Stimulated activated memory B cell treated with anti-CD40 and anti-IgM and Interleukin-4, amounts not matched to agents 10 μg/mL and 1 μg/mL and 100 μg/mL, for 72 hours (primary cell): ENCODE measurements at regions not wholly inside any gene's neighbourhood (a gene's known extent, or its start where the extent isn't known, plus 50 kb on each side); places are given as distances from the start of the nearest gene placed in this dataset.
"Not testable (repeated sequence)": the region's sequence is repeated elsewhere in the genome, so short reads cannot be mapped to it uniquely, and the experiment has no call there.

Experiments
- ATAC-seq: fragments of 150-1000 bp; cut with Tn5 transposase; 2 replicates; pipeline ENCODE4 v1.10.0; 2021
- H3K27ac Mint-ChIP-seq: one replicate; pipeline ENCODE4 v1.8.0; 2022; ENCODE audit warnings: mild to moderate bottlenecking, mixed read lengths
- H3K27me3 Mint-ChIP-seq: one replicate; pipeline ENCODE4 v1.8.0; 2022; ENCODE audit warnings: mixed read lengths
- H3K36me3 Mint-ChIP-seq: one replicate; pipeline ENCODE4 v1.8.0; 2022; ENCODE audit warnings: mixed read lengths
- H3K4me1 Mint-ChIP-seq: one replicate; pipeline ENCODE4 v1.8.0; 2022; ENCODE audit warnings: mixed read lengths
- H3K4me3 Mint-ChIP-seq: one replicate; pipeline ENCODE4 v1.8.0; 2022; ENCODE audit warnings: mild to moderate bottlenecking, moderate library complexity, mixed read lengths
- H3K9me3 Mint-ChIP-seq: one replicate; pipeline ENCODE4 v1.8.0; 2022; ENCODE audit warnings: mixed read lengths

DNA sequence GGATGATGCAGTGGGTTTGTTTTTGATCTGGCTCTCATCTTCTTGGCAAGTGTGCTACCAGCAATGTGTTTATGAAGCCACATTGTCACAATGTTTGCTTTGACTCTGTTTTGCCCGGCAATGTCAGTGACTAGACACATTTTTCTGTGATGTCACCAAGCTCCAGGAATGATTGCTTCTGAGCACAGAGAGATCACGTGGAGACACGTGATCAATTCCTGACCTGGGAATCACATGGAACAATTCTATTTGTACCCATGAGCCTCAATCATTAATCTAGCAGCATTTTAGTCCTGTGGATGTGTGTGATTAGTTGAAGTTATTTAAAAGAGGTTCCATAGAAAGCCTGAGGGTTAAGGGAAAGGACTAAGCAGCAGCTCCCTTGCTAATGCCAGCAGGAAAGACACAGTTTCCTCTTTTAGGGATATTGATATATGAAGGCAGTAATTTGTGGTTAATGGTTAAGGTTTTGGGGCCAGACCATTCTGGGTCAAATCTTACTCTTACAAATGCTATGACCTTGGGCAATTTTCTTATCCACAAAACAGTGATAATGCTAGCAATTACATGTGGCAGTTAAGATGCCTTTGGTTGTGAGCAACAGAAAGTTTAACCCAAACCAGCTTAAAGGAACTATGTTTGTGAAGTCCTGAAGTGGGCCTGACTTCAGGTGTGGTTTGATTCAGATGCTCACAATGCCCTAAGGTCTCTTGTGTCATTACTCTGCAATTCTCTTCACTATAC is 59.0 kb downstream of the FASLG start:
- Mint-ChIP-seq H3K27ac (no peak overlapping the region), H3K27me3 (no peaks in the 10 kb centered on the region), H3K4me1 (peaks cover 13% of the 10 kb centered on the region), H3K36me3 (no peaks in the 10 kb centered on the region), H3K4me3 (no peak overlapping the region), H3K9me3 (no peaks in the 10 kb centered on the region)
- no peak for ATAC-seq

DNA sequence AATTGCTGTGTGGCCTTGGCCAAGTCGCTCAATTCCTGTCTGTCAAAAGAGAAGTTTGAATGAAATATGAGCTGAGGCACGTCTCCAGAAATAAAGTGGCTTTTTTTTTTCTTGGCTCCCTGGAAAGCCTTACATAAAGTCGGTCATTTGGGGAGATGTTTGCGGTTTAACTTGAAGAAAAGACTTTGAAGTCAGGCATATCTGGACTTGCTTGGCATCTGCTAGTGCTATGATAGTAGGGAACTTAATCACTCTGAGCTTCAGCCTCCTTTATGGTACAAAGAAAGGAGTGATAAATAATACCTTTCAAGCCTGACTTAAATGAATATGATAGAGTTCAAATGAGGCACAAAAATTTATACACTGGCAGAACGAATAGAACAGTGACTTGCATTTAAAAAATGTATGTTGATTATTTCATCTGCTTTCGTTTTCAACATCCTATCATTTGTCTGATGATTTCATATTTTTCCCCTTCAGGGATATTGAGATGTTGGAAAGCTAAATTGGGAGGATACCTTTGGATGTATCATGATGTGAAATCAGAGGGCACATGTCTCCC is 60.2 kb downstream of the FASLG start:
- no peaks in the 10 kb centered on the region for H3K36me3 Mint-ChIP-seq
- no peak overlapping the region for H3K4me3 Mint-ChIP-seq

DNA sequence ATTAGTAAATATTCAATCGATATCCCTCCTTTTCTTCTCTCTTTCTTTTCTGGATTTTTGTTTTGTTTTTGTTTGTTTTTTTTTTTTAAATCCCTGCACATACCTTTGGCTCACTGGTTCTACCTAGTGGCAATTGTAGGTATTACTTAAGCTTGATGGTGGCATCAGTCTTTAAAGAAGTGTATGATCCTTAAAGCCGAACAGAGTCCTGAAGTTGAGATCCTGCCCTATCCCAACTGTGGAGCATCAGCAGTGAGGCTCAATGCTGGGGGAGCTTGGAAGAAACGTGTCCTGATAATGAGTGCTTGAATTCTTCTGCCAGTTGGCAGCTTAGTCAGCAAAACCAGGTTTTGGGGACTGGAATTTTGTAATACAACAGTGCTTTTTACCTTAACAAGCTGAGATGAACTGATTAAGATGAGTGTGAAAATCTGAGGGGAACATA is 60.8 kb downstream of the FASLG start:
- peaks cover 17% of the 10 kb centered on the region for H3K4me1 Mint-ChIP-seq
- ATAC-seq, result no peak

More for the DNA sequence above, 60.2 kb downstream of the FASLG start:
- no peaks in the 10 kb centered on the region for H3K27me3 Mint-ChIP-seq
- ATAC-seq, result no peak
- H3K4me1 Mint-ChIP-seq, result peaks cover 13% of the 10 kb centered on the region
- H3K27ac Mint-ChIP-seq, result no peak overlapping the region
- H3K9me3 Mint-ChIP-seq, result no peaks in the 10 kb centered on the region

DNA sequence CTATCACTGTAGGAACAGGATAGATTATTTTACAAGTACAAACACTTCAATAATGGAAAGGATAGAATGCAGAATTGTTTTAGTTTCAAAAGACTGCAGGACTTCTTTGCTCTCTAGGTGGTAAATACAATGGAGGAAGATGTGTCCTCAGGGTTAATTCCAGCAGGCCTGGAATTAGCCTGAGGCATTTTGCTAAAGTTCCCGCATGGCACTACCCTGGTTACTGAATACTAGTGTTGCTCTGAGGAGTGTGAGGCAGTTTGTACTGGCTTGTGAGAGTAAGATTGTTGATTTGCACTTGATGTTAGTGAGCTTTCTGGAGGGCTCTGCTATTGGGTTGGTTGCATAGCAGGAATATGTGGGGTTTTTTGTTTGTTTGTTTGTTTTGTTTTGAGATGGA is 61.4 kb downstream of the FASLG start:
- Mint-ChIP-seq H3K36me3 (no peaks in the 10 kb centered on the region), H3K9me3 (no peaks in the 10 kb centered on the region), H3K4me3 (no peak overlapping the region), H3K4me1 (peaks cover 23% of the 10 kb centered on the region), H3K27ac (no peak overlapping the region), H3K27me3 (no peaks in the 10 kb centered on the region)
- no peak for ATAC-seq

More for the DNA sequence above, 60.8 kb downstream of the FASLG start:
- H3K27ac Mint-ChIP-seq, result no peak overlapping the region
- no peak overlapping the region for H3K4me3 Mint-ChIP-seq
- H3K36me3 Mint-ChIP-seq, result no peaks in the 10 kb centered on the region
- H3K9me3 Mint-ChIP-seq, result no peaks in the 10 kb centered on the region
- no peaks in the 10 kb centered on the region for H3K27me3 Mint-ChIP-seq

DNA sequence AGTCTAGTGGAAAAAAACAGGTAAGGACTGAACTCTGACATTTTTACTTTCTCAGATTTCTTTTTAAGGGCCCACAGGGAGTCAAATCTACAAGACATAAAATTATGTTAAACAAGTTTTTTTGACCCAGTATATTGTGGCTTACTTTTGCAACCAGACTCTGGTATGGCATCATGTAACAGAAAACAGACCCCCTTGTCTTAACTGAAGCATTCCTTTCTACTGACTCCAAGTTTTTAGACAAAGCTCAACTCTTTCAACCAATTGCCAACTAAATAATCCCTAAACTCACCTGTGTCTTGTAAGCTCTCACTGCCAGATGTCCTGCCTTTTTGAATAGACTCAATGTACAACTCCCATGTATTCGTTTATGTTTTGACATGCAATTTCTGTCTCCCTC is 64.3 kb downstream of the FASLG start:
- no peak overlapping the region for H3K27ac Mint-ChIP-seq
- H3K4me1 Mint-ChIP-seq, result peaks cover 19% of the 10 kb centered on the region
- H3K27me3 Mint-ChIP-seq, result no peaks in the 10 kb centered on the region
- no peaks in the 10 kb centered on the region for H3K36me3 Mint-ChIP-seq
- H3K9me3 Mint-ChIP-seq, result peaks cover 5% of the 10 kb centered on the region
- H3K4me3 Mint-ChIP-seq, result no peak overlapping the region
- no peak for ATAC-seq

DNA sequence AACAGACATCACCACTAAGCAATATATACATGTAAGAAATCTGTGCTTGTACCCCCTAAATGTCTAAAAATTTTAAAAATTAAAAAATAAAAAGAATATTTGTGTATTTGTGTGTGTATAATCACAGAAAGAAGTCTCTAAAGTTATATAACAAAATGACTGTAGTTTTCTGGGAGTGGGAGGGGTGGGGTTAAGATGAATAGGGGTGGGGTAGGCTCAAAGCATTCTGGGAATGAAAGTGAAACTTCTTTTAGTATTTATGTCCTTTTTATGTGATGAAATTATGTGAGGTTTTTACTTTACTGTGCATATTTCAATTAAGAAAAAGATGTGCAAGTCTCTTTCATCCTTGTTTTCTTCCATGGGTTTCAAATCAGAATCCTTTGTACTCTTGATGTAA is 65.3 kb downstream of the FASLG start:
- H3K27me3 Mint-ChIP-seq, result no peaks in the 10 kb centered on the region
- H3K4me1 Mint-ChIP-seq, result peaks cover 19% of the 10 kb centered on the region
- no peak for ATAC-seq
- peak overlapping the region; percentile 24 for H3K27ac Mint-ChIP-seq
- H3K9me3 Mint-ChIP-seq, result peaks cover 6% of the 10 kb centered on the region
- no peaks in the 10 kb centered on the region for H3K36me3 Mint-ChIP-seq
- H3K4me3 Mint-ChIP-seq, result no peak overlapping the region

DNA sequence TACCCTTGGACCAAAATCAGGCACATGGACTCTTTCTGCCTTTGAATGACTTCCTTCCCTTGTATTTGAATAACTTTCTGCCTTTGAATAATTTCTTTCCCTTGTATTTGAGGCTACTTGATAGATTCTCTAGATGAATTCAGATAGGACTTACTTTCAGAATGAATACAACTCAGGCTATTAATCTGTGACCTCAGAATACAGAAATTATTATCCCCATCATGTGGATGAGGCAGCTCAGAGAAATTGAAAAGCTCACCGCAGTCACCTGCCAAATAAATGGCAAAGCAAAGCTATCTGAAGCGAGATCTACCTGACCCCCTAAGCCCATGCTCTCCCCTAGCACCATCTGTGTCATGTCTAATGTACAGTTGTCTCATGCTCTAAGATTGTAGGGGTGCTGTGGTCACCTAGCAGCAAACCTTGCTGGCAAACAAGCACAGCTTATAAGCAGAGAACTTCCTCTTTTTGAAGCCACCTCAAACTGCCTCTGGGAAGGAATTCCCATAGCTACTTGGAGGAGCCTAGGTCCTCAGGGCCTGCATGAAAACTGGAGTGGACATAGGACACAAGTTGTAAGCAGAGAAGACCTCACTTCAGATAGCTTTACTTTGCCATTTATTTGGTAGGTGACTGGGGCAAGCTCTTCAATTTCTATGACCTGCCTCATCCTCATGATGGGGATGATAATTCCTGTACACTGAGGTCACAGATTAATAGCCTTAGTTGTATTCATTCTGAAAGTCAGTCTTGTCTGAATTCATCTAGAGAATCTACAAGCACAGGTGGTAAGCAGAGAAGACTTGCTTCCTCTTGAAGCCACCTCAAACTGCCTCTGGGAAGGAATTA is 66.1 kb downstream of the FASLG start:
- no peaks in the 10 kb centered on the region for H3K36me3 Mint-ChIP-seq
- no peaks in the 10 kb centered on the region for H3K27me3 Mint-ChIP-seq

DNA sequence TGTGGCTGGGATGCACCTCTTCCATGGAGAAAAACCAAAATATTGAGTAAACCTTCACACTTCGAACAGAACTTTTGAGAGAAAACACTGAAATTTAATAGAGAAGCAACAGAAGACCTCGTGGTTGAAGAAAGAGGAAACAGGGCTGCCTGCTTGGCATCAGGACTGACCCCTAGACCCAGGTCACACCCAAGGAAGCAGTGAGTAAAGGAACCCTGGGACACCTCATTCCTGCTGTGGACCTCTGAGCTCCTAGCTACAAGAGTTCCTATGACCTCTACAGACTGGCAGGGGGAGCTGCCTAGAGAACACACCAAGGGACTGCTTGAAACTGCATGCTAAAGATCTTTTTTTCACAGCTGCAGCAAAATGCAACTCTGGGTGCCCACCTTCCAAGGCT is 67.8 kb downstream of the FASLG start:
- H3K27ac Mint-ChIP-seq, result peak overlapping the region; percentile 32
- no peaks in the 10 kb centered on the region for H3K27me3 Mint-ChIP-seq
- H3K9me3 Mint-ChIP-seq, result peaks cover 6% of the 10 kb centered on the region
- H3K36me3 Mint-ChIP-seq, result no peaks in the 10 kb centered on the region
- no peak overlapping the region for H3K4me3 Mint-ChIP-seq
- H3K4me1 Mint-ChIP-seq, result peaks cover 11% of the 10 kb centered on the region
- no peak for ATAC-seq

More for the DNA sequence above, 66.1 kb downstream of the FASLG start:
- Mint-ChIP-seq H3K4me3 (no peak overlapping the region), H3K27ac (peak overlapping the region; percentile 24), H3K9me3 (peaks cover 6% of the 10 kb centered on the region), H3K4me1 (peaks cover 11% of the 10 kb centered on the region)
- ATAC-seq, result peak; percentile 88

DNA sequence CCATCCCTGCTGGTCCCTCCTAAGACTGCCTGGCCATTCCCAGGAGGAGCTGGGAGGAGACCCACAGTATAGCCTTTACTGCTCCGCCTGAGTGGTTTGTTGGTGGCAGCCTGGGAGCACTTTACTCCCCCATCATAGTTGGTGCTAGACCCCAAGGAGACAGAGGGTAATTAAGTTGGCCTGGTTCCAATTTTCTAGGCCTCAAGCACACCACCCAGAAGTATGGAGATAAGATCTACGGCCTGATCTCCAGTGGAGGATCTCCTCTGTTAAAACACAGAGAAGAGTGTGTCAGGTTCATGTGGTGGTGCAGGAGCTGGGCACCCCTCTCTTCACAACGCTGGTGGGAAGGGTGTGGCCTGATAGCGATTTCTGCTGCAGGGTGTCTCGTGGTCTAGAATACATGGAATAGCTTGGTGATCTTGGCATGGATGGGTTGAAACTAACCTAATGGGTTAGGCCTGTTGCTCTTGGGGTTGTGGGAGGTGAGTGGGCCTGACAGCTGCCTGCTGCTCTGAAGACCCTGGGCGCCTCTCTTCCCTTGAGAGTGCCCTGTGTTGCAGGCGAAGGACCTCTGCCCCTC is 68.5 kb downstream of the FASLG start:
- Mint-ChIP-seq H3K36me3 (no peaks in the 10 kb centered on the region), H3K27ac (no peak overlapping the region), H3K9me3 (peaks cover 6% of the 10 kb centered on the region), H3K4me3 (no peak overlapping the region), H3K4me1 (peaks cover 13% of the 10 kb centered on the region), H3K27me3 (no peaks in the 10 kb centered on the region)
- ATAC-seq, result no peak

DNA sequence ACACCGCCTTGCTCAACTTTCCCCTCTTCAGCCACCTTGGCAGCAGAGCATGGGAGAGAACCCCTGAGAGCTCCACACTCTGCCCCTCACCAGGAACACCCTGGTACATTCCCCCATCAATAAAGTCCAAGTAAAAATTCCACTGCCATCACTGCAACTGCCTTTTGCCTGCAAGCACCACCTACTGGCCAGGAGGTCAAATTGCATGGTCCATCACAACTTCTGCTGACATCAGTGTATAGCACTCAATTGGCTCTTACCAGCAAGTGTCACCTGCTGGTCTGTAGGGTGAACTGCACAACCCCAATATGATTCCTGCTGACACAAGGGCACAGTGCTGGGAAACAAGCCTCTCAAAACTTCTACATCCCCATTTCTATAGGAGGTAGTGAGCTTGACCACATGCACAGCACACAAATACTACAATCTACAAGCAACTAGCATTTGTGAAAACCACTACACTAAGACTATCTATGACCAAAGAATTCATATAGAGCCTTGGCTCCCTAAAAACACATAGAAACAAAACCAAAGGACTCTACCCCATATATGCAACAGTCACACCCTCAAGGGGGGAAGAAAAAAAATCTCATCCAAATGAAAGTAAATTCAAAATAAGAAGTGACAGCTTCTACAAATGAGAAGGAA is 69.2 kb downstream of the FASLG start:
- Mint-ChIP-seq H3K27ac (no peak overlapping the region), H3K36me3 (no peaks in the 10 kb centered on the region), H3K27me3 (no peaks in the 10 kb centered on the region), H3K4me3 (no peak overlapping the region), H3K9me3 (peaks cover 6% of the 10 kb centered on the region), H3K4me1 (peaks cover 18% of the 10 kb centered on the region)
- ATAC-seq, result no peak

DNA sequence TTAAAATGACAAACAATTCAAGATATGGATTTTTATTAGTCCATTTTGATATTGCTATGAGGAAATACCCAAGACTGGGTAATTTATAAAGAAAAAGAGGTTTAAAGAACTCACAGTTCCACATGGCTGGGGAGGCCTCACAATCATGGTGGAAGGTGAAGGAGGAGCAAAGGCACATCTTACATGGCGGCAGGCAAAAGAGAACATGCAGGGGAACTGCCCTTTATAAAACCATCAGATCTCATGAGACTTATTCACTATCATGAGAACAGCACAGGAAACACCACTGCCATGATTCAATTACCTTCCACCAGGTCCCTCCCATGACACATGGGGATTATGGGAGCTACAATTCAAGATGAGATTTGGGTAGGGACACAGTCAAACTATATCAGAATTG is 69.8 kb downstream of the FASLG start:
- H3K36me3 Mint-ChIP-seq, H3K9me3 Mint-ChIP-seq, H3K27me3 Mint-ChIP-seq, ATAC-seq, H3K27ac Mint-ChIP-seq, H3K4me3 Mint-ChIP-seq: not testable (repeated sequence)
- peaks cover 21% of the 10 kb centered on the region for H3K4me1 Mint-ChIP-seq

DNA sequence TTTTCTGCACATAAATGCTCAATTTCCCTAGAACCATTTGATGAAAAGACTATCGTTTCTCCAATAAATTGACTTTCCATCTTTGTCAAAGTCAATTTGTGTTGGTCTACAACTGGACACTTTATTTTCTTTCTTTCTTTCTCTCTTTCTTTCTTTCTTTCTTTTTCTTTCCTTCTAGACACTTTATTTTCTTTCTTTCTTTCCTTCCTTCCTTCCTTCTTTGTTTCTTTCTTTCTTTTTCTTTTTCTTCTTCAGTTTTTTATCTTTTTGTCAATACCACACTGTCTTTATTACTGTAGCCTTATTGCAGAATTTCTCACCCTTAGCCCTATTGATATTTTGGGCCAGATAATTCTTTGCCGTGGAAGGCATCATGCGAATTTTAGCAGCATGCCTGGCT is 73.5 kb downstream of the FASLG start:
- peaks cover 6% of the 10 kb centered on the region for H3K9me3 Mint-ChIP-seq
- H3K4me1 Mint-ChIP-seq, result peaks cover 14% of the 10 kb centered on the region
- H3K27me3 Mint-ChIP-seq, result no peaks in the 10 kb centered on the region
- ATAC-seq, result no peak
- H3K4me3 Mint-ChIP-seq, result no peak overlapping the region
- peak overlapping the region; percentile 25 for H3K27ac Mint-ChIP-seq
- H3K36me3 Mint-ChIP-seq, result no peaks in the 10 kb centered on the region

DNA sequence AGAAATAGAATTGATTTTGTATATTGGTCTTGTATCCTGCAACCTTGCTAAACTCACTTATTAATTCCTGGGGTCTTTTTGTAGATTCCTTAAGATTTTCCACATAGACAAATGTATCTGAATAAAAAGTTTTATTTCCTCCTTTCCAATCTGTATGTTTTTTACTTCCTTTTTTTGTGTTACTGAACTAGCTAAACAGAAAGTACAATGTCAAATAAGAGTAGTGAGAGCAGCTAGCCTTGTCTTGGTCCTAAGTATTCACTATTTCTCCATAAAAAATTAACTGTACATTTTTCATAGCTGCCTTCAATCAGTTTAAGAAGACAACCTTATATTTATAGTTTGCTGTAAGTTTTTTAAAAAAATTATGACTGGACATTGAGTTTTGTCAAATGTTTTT is 74.9 kb downstream of the FASLG start:
- Mint-ChIP-seq H3K27me3 (no peaks in the 10 kb centered on the region), H3K27ac (no peak overlapping the region), H3K9me3 (no peaks in the 10 kb centered on the region), H3K4me3 (no peak overlapping the region), H3K4me1 (peaks cover 14% of the 10 kb centered on the region), H3K36me3 (no peaks in the 10 kb centered on the region)
- ATAC-seq, result no peak

DNA sequence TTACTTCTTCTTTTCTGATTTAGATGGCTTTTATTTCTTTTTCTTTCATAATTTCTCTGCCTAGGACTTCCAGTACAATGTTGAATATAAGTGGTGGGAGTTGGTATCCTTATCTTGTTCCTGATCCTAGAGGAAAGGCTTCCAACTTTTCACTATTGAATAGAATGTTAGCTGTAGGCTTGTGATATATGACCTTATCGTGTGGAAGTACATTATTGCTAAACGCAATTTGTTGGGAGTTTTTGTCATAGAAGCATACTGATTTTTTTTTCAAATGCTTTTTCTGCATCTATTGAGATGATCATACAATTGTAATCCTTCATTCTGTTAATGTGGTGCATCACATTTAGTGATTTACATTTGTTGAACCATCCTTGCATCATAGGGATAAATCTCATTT is 79.5 kb downstream of the FASLG start:
- Mint-ChIP-seq H3K9me3 (no peaks in the 10 kb centered on the region), H3K27ac (no peak overlapping the region), H3K27me3 (peaks cover 9% of the 10 kb centered on the region), H3K36me3 (no peaks in the 10 kb centered on the region), H3K4me3 (no peak overlapping the region), H3K4me1 (peaks cover 16% of the 10 kb centered on the region)
- ATAC-seq, result no peak
